Mucosa of gallbladder (tissue), 1 donor: ENCODE measurements at regions not wholly inside any gene's neighbourhood (a gene's known extent, or its start where the extent isn't known, plus 50 kb on each side); places are given as distances from the start of the nearest gene placed in this dataset.
"Not testable (repeated sequence)": the region's sequence is repeated elsewhere in the genome, so short reads cannot be mapped to it uniquely, and the experiment has no call there.

Experiments
- DNase-seq: peaks from one replicate; pipeline ENCODE4 v3.0.0-alpha.2; 2020; ENCODE audit warnings: low spot score
- donor health status: DM: no; HTN: no; CAD: no.

- no peak for DNase-seq
Observed at GRCh38 chr2:147609301-147609700, 235.5 kb upstream of the ACVR2A start.

GRCh38 chr2:147607379-147607778 lies 237.4 kb upstream of the ACVR2A start:
- DNase-seq, result no peak

GRCh38 chr2:147603876-147604275 lies 241.0 kb upstream of the ACVR2A start:
- DNase-seq, result no peak

- DNase-seq, result no peak
Observed at GRCh38 chr2:147603447-147603846, 241.4 kb upstream of the ACVR2A start.

GRCh38 chr2:147600646-147601045 lies 244.2 kb upstream of the ACVR2A start:
- DNase-seq, result no peak

- no peak for DNase-seq
Observed at GRCh38 chr2:147600223-147600622, 244.6 kb upstream of the ACVR2A start.

GRCh38 chr2:147595200-147595599 lies 249.6 kb upstream of the ACVR2A start:
- DNase-seq, result no peak

- no peak for DNase-seq
Observed at GRCh38 chr2:147594038-147594437, 250.8 kb upstream of the ACVR2A start.

- DNase-seq, result not testable (repeated sequence)
Observed at GRCh38 chr2:147592784-147593183, 252.0 kb upstream of the ACVR2A start.

GRCh38 chr2:147589127-147589526 lies 255.7 kb upstream of the ACVR2A start:
- DNase-seq, result no peak

- no peak for DNase-seq
Observed at GRCh38 chr2:147588191-147588590, 256.6 kb upstream of the ACVR2A start.

- no peak for DNase-seq
Observed at GRCh38 chr2:147578529-147578928, 266.3 kb upstream of the ACVR2A start.

- no peak for DNase-seq
Observed at GRCh38 chr2:147577998-147578380, 266.8 kb upstream of the ACVR2A start.

GRCh38 chr2:147577323-147577997 lies 267.4 kb upstream of the ACVR2A start:
- peak; percentile 68 for DNase-seq

GRCh38 chr2:147575106-147575505 lies 269.7 kb upstream of the ACVR2A start:
- DNase-seq, result no peak

- DNase-seq, result no peak
Observed at GRCh38 chr2:147572622-147573021, 272.2 kb upstream of the ACVR2A start.

GRCh38 chr2:147569426-147569825 lies 275.4 kb upstream of the ACVR2A start:
- no peak for DNase-seq

GRCh38 chr2:147568109-147568508 lies 276.7 kb upstream of the ACVR2A start:
- no peak for DNase-seq

GRCh38 chr2:147567136-147567535 lies 277.7 kb upstream of the ACVR2A start:
- DNase-seq, result no peak

- no peak for DNase-seq
Observed at GRCh38 chr2:147560810-147561535, 283.9 kb upstream of the ACVR2A start.

- no peak for DNase-seq
Observed at GRCh38 chr2:147559070-147559725, 285.6 kb upstream of the ACVR2A start.

- no peak for DNase-seq
Observed at GRCh38 chr2:147558620-147559019, 286.2 kb upstream of the ACVR2A start.

- DNase-seq, result no peak
Observed at GRCh38 chr2:147554521-147555107, 290.2 kb upstream of the ACVR2A start.
